Anterior cingulate cortex (tissue), 58 donors: ENCODE measurements at regions not wholly inside any gene's neighbourhood (a gene's known extent, or its start where the extent isn't known, plus 50 kb on each side); places are given as distances from the start of the nearest gene placed in this dataset.
A peak's percentile ranks its signal among the peaks of the same experiment; 100 is the strongest.

Source experiments
- DNase-seq, 58 donors: peaks; one replicate each; lab custom pipeline; 2025; lab: John Stamatoyannopoulos, UW

GRCh38 chr3:22199095-22199494 lies 448.1 kb upstream of the ZNF385D start:
- no peak for DNase-seq

- no peak for DNase-seq
These were observed 457.8 kb upstream of the ZNF385D start for GRCh38 chr3:22208844-22209243.

GRCh38 chr3:22209578-22209977 lies 458.6 kb upstream of the ZNF385D start:
- no peak for DNase-seq

- no peak for DNase-seq
These were observed 459.7 kb upstream of the ZNF385D start for GRCh38 chr3:22210693-22211092.

- no peak for DNase-seq
These were observed 465.6 kb upstream of the ZNF385D start for GRCh38 chr3:22216601-22217000.

GRCh38 chr3:22225161-22225560 lies 474.2 kb upstream of the ZNF385D start:
- no peak for DNase-seq

GRCh38 chr3:22228705-22229104 lies 477.7 kb upstream of the ZNF385D start:
- DNase-seq, result no peak

GRCh38 chr3:22231061-22231460 lies 480.1 kb upstream of the ZNF385D start:
- DNase-seq, result no peak

- no peak for DNase-seq
These were observed 485.7 kb upstream of the ZNF385D start for GRCh38 chr3:22236490-22237270.

- DNase-seq, result no peak
These were observed 488.0 kb upstream of the ZNF385D start for GRCh38 chr3:22239011-22239410.

GRCh38 chr3:22241110-22241509 lies 490.1 kb upstream of the ZNF385D start:
- no peak for DNase-seq

- DNase-seq, result no peak
These were observed 493.9 kb upstream of the ZNF385D start for GRCh38 chr3:22244761-22245521.

GRCh38 chr3:22245811-22246583 lies 495.0 kb upstream of the ZNF385D start:
- no peak for DNase-seq

- no peak for DNase-seq
These were observed 498.6 kb upstream of the ZNF385D start for GRCh38 chr3:22249658-22250057.

GRCh38 chr3:22257252-22257651 lies 506.2 kb upstream of the ZNF385D start:
- DNase-seq, result no peak

GRCh38 chr3:22262386-22262785 lies 511.4 kb upstream of the ZNF385D start:
- DNase-seq, result no peak

- DNase-seq, result no peak
These were observed 512.0 kb upstream of the ZNF385D start for GRCh38 chr3:22263042-22263441.

GRCh38 chr3:22265403-22265802 lies 514.4 kb upstream of the ZNF385D start:
- no peak for DNase-seq

- DNase-seq, result peak in 2 of 58 donors; percentile 1 to 2
These were observed 518.8 kb upstream of the ZNF385D start for GRCh38 chr3:22269831-22270230.

GRCh38 chr3:22276351-22276750 lies 525.3 kb upstream of the ZNF385D start:
- no peak for DNase-seq

GRCh38 chr3:22284559-22284958 lies 533.5 kb upstream of the ZNF385D start:
- no peak for DNase-seq
